NCI-H1417 treated with DMSO at 0.1 percent for 48 hours (cell line): ENCODE measurements at regions not wholly inside any gene's neighbourhood (a gene's known extent, or its start where the extent isn't known, plus 50 kb on each side); places are given as distances from the start of the nearest gene placed in this dataset.

ENCODE experiments used
- DNase-seq: peaks from one replicate; lab custom pipeline; 2025; lab: John Stamatoyannopoulos, UW

DNA sequence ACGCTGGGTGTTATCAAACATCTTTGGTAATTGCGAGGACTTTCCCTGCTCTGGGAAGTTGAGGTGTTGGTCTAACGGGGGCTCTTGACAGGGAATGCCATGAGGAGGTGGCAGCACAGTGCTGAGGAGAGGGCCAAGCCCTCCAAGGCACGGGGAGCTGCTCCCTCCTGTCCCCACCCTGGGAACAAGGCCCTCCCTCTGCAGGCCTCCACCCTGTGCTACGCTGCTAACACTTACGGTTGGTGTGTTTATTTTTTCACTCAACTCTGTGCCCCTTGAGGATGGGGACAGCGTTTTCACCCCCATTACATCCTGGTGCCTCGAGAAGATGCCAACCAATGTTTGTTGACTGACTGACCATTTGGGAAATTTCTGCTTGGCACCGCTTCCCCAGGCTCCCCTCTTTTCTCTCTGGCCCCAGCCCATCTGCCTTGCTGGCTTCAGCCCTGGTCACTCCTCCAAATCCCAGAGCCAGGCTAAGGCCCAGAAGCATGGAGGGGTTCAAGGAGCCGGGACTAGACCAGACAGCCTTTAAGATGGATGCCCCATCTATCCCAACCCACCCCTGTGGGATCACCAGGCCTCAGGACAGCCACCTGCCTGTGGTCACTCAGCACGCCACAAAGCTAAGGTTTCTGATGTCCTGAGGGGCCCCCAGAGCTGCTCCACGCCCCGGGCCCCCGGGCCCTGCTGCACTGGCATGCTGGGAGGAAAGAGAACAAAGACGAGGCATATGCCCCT is 125.7 kb downstream of the BARX1 start:
- no peak for DNase-seq

DNA sequence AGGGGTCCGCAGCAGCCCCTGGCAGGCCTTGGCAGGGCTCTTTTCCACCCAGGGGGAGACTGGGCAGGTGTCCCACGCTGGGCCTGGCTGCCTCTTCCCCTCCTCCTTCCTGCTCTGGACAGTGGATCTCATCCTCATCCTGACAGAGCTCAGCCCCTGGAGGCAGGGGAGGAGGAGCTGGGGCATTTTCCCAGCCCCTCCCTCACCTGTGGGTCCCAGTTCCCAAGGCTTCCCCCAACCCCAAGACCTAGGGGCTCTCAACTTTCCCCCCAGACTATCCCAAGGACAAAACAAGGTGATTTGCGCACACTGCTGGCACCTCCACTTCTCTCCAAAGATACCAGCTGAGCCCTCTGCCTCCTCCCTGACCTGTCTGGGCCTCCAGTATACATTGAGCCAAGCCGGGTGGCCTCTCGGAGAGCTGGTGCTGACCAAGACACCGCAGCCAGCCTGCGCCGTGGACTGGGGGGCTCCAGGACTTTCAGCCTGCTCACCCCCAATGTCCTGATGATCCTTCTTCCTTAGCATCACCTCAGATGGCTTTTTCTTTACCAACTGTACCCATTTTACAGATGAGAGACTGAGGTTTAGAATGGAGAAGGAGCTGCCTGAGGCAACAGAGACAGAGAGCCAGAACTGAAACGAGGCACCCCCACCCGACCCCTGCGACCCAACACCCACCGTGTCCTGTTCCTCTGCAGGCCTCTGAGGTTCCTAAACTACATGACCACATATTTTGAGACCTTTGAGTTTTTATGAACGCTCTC is 126.6 kb downstream of the BARX1 start:
- DNase-seq = no peak

DNA sequence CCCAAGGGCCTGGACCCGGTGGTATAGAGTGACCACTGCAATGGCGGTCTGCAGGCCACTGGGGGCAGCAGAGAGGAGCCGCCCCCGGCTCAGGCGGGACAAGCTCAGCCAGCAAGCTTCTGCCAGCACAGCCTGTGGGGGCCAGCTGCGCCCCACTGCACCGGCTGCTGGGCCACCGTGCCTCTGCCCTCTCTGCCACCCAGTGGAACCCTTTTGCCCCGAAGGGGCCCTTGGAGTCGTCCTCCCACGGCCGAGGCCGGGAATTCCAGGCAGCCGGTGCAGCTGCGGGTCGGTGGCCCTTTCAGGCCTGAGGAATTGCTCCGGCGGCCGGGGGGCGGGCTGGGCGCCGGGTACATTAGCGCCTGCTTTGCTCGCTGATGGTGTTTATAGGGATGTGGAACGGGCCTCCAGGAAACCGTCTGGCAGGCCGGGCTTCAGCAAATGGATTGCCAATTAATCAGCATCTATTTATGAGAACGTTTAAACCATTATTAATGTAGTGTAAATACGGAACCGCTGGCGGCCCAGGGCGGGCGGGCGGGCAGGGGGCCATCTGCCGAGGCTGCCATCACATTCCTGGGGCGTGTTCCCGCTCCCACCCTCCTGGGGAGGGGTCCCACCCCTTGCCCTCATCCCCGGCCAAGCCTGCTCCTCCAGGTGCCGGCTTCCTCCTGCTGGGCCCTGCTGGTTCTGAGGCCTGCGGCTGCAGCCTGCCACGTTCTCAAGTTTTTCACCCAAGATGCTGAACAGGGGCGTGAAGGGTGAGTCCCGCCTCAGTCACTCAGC is 127.4 kb downstream of the BARX1 start:
- peak; percentile 34 for DNase-seq

DNA sequence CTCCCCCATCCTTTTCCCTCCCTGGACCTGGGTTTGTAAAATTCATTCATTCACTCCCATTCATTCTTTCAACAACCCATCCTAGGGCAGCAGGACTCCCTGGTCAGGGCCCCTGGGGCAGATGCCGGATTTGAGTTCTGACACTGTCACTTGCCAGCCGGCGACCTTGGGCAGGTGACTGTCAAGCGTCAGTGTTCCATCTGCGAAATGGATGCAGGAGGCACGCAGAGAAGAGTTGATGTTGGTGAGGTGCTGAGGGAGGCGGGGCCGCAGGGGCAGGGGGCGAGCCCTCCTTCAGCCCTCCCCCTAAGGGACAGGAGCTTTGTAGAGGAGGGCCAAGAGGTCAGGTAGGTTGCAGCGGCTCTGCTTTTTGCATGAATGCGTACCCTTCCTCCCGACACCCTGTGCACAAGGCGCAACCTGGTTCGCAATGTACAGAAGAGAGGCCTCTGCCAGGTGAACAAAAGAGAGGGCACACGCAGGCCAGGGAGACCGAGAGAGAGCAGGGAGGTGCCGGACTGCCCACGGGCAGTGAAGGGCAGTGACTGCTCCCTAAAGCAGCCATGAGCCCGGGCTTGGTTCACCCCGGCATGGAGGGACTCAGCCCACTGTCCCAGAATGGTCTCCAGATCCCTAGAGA is 128.1 kb downstream of the BARX1 start:
- no peak for DNase-seq

DNA sequence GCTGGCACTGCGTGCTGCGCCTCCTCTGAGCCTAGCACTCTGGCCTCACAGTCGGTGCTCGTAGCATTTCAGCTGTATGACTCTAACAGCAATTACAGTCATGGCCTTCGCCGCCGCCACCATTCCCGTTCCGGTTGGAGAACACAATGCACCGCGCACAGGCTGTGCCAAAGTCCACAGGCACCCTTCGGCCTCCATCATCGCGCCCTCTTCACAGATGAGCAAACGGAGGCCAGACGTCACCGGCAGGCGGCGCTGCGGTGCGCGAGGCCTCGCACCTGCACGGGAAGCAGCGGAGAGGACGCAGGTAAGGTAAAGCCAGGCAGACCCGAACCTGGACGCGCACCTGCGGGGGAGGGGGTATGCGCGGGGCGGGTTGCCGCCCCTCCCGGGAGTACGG is 128.9 kb downstream of the BARX1 start:
- no peak for DNase-seq

DNA sequence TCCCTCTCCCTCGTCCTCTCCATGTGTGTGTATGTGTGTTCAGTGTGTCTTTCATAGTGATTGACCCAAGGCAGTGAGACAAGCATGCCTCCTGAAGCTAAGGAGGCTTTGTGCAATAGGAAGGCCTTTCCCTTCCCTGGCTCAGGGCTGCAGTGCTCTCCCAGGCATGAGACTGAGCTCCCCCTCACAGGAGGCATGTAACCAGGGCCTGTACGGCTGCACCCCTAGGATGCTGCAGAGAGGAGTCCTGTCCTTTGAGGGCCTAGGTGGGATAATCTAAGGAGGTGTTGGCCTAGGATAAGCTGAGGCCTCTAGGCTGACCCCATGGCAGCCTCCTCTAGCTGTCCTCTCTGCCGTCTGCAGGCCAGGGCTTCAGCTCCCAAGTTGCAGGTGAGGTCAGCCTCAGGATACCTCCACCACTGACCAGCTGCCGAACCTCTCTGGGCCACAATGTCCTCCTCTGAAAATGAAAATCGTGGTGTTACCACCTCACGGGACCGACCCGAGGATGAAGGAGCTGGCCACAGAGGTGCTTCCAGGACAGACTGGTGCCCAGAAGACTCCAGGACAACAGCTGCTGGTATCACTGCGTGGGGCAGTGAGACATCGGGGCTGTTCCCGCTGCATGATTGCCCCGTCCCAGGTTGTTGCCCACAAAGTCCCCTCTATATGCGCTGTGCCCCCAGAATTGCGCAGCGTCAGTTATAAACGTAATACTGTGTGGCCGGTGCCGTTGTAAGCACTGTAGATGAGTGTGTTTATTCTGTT is 129.6 kb downstream of the BARX1 start:
- DNase-seq = no peak

DNA sequence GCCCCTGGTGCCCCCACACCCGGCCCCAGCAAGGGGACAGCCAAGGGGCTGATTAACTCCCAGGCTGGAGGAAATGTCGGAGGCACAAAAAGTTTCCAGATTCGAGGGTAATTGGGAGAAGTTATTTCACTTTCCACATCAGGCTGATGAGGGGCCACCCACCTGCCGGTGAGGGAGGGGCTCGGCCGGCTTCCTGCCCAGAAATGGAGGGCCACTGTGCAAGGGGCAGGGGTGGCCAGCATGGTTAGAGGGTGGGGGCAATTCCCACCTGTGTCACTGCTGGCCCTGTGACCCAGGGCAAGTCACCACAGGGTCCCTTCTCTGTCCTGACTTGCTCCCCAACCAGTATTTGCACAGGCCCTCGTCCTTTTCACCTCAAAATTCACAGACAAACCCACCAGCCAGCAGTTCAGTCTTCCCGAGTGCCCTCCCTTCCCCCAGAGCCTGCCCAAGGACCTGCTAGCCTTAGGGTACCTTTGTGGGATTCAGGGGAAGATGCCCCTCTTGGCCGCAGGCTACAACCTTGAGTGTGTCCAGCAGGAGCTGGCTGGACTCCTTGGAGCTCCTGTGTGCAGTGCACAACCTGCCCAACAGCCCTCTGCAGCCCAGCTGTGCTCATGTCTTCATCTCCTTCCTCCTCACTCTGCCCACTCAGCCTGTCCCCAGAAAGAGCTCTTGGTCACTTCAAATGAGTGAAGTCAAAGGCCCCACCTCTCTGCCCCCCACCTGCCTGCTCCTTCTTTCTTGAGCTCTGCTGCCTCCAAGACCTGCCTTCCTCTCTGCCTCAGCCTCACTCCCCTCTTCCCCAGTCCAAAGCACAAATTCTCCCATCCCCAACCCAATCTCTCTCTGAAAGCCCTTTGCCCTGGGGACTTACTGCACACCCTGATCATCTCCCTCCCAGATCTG is 130.5 kb downstream of the BARX1 start:
- DNase-seq = no peak

DNA sequence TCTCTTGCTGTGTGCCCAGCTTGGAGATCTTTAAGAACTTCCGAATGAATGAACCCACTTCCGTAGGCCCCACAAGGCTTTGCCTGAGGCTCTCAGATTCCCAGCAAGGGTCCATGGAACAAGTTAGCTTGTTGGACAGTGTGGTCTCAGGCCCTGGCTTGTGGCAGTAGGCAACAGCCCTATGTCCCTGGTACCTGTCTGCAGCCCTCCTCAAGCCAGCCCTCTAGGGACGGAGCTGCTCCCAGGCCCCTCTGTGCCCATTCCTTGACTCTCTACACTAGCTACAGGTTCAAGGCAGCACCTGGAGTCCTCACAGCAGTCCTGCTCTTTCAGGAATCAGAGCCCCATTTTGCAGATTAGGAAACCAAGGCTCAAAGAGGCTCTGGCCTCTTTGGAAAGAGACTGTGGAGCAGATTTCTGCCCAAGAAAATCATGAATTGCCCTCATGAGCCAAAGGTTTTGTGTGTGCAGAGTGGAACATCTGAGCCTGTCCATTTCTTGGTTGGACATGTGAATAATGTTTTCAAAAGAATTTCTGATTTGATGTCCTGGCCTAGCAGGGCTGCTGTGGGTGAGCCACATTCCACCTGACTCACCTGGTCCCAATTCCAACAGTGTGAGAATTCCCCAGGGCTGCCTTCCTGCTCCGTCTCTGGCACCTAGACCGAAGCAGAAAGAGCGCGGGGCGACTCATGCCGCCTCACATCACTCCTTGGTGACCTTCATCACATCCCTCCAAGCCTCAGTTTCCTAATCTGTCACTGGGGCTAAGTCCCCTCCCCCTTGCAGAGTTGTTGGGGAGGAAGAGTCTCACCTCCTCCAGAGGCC is 131.7 kb downstream of the BARX1 start:
- DNase-seq = no peak

DNA sequence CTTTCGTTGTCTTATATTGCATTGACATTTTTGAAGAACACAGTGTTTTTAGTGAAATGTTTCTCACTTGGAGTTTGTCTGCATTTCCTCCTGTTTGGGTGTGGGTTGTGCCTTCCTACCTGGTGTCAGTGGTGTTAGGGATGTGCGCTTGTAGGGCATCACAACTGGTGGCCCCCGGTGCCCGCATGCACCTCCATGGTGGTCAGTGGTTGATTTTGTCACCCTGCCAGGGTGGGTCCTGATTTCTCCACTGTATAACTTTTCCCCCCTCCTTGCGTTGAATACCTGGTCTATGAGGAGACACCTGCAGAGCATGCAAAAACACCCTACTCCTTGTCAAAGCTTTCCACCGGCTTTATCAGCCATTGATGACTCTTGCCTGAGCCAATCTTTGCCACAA is 132.9 kb downstream of the BARX1 start:
- no peak for DNase-seq

DNA sequence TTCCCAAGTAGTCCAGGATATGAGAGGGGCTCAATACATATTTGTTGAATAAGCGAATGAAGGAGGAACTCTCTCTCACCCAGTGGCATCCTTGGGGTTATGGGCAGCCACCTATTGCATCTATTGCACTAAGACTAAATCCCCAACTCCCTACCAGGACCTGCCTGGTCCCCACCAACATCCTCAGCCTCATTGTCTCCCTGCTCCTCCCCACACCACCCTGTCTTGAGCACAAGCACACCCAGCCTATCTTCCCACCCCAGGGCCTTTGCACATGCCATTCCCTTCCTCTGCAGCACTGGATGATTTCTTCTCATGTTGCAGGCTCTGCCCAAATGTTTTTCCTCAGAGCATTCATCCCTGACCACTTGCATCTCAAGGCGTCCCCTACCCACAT is 133.8 kb downstream of the BARX1 start:
- DNase-seq = no peak

DNA sequence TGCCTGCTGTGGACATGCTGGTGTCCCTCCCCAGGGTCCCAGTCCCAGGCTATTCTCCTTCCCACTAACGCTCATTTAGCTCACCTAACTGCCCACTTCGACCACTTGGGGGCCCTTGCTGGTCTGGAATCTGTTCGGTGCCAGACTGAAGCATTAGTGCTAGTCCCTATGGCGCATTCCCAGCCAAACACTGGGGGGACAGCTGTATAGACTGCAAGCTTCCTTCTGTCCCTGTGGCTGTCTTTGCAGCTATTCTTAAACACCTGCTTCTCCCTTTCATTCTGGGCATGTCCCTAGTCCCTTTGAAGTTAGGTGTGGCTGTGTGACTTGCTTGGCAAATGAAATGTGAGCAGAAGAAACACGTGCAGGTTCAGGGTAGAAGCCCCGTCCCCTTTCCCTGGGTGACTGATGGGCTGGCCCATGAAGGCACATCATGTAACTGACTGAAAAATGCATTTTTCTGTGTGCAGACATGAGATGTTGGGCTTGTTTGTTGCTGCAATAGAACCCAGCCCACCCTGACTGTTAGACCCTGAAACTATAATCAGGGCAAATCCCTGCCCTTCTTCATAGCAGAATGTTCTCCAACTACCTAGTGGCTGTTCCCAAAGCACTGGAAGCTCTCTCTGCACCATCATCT is 134.4 kb downstream of the BARX1 start:
- no peak for DNase-seq

DNA sequence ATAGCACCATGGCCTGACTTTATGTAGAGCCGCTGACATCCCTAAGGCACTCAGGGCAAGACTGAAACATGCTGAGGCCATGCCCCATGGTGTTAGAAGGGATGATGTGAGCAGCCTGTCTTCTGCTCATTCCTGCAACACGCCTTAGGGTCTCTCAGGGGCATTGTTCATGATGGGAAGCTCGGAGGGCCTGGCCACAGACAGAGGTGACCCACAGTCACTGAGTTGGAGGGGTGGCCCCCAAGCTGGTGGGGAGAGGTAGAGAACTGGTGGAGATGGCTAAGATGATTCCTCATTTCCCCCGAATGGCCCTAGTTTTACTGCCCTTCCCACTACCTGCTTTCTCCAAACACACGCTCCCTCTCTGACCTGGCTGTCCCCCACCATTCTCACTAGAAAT is 135.2 kb downstream of the BARX1 start:
- DNase-seq = no peak

DNA sequence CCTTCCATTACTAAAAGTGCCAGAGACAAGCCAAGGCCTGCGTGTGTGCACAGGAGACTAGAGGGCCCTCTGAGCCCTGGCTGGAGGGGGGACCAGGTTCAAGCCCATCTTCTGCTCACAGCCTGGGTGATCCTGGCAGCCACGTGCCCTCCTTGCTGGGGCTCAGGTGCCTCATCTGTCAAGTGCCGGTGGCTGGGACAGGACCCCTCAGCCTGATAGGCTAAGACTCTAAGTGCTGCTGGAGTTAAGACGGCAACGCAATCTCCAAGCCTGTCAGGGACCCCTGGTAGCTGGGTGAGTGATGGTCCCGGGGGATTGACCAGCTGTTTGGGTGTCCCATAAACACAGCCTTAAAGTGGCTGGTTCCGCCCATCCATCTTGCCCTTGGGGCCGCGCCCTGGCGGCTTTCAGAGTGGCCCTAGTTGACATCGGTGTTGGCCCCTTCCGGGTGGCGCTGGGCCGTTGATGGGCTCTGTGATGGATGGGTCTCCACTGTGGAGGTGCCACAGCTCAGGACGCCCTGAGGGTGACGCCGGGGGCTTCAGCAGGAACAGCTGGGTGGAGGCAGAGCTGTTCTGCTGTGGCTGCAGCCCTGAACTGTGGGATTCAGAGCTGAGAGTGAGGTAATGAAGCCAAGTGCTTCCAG is 136.2 kb downstream of the BARX1 start:
- no peak for DNase-seq

DNA sequence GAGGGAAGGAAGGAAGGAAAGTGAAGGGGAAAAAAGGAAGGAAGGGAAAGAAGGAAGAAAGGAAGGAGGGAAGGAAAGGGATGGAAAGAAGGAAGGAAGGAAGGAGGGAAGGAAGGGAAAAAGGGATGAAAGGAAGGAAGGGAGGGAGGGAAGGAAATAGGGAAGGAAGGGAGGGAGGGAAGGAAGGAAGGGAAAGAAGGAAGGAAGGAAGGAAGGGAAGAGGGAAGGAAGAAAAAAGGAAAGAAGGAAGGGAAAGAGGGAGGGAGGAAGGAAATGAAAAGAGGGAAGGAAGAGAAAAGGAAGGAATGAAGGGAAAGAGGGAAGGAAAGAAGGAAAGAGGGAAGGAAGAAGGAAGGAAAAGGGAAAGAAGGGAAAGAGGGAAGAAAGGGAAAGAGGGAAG is 136.9 kb downstream of the BARX1 start:
- no peak for DNase-seq

DNA sequence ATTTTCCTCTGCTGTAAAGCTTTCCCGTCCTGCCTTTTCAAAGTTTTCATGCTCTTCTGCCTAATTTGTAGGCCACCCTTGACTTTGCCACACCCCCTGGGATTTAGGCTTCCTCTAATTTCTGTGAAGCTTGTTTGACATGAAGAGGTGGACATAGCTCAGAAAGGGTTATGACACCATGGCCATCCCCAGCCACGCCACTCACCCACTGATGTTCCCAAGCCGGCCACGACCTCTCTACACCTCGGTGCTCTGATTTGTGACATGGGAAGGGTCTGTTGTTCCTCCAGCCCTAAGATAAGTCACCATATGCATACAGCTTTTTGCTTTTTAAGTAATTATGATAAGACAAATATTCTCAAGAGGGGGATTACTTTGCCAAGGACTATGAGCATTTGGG is 139.5 kb downstream of the BARX1 start:
- no peak for DNase-seq

DNA sequence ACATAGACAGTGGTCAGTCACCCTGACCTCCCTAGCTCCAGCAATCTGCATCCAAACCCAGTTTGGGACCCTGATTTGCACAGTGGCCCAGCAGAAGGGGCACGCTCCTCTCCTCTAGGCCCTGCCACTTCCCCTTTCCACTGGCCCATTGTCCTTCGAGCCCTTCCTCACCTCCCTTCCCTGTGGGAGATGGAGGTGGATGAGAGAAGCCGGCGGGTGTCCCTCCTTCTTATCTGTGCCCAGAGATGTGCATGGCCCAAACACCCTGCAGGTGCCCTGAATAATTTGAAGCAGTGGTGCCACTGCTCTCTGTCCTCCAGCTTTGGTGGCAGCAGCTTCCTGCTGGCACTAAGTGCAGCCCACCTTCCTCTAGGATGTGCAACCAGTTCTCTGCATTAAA is 140.0 kb downstream of the BARX1 start:
- DNase-seq = no peak

DNA sequence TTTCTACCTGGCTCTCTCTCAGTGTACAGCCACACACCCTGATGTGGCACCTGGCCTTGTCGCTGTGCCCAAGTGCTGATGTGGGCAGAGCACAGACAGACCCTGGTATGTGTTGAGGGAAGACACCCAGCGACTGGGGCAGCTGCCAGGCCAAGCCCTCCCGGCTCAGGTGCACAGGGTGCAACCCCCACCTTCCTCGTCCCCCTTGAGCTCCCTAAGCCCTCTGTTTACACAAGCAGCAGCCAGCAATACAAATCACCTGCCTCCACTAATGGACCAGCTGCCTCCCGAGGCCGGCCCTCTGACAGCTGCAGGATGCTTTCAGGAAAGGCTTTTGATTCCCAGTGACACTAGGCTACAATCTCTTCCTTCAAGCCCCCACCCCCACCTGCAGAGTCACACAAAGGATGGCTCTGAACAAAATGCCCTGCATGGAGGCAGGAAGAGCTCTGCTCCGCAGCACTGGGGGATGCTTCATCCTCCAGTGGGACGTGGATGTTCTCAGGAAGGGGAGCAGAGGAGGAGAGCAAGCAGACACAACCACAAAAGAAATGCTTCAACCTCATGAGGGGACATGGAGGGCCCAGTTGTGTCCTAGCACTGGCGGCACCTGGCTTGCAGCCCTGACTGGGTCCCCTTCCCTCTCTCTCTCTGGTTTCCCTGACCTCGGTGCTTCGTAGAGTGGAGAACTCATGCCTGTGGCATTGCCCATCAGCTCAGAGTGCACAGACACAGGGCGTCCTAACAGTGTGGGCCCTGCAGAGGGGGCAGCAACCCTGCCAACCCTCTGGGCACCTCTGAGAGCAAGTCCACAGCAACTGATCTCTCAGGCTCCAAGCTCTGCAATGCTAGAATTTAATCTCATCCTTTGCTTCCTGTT is 140.8 kb downstream of the BARX1 start:
- peak; percentile 92 for DNase-seq
